ENCODE measurements at regions not wholly inside any gene's neighbourhood (a gene's known extent, or its start where the extent isn't known, plus 50 kb on each side); places are given as distances from the start of the nearest gene placed in this dataset.
"Not testable (repeated sequence)": the region's sequence is repeated elsewhere in the genome, so short reads cannot be mapped to it uniquely, and the experiment has no call there.

- DNase-seq: no peak
Measured at GRCh38 chr21:16425376-16425775, 695.6 kb downstream of the USP25 start.

GRCh38 chr21:16426936-16427335, 697.2 kb downstream of the USP25 start:
- DNase-seq: no peak

- DNase-seq: no peak
Measured at GRCh38 chr21:16427587-16428087, 697.9 kb downstream of the USP25 start.

GRCh38 chr21:16437586-16437985, 707.8 kb downstream of the USP25 start:
- DNase-seq: no peak

- DNase-seq: no peak
Measured at GRCh38 chr21:16438761-16439160, 709.0 kb downstream of the USP25 start.

- no peak for DNase-seq
Measured at GRCh38 chr21:16441789-16442188, 712.0 kb downstream of the USP25 start.

- no peak for DNase-seq
Measured at GRCh38 chr21:16454399-16454798, 724.6 kb downstream of the USP25 start.

- no peak for DNase-seq
Measured at GRCh38 chr21:16455526-16455925, 725.7 kb downstream of the USP25 start.

- no peak for DNase-seq
Measured at GRCh38 chr21:16455978-16456377, 726.2 kb downstream of the USP25 start.

- no peak for DNase-seq
Measured at GRCh38 chr21:16457498-16457897, 727.7 kb downstream of the USP25 start.

- DNase-seq: no peak
Measured at GRCh38 chr21:16460936-16461335, 731.2 kb downstream of the USP25 start.

- not testable (repeated sequence) for DNase-seq
Measured at GRCh38 chr21:16464211-16464889, 734.6 kb downstream of the USP25 start.

- no peak for DNase-seq
Measured at GRCh38 chr21:16468184-16468583, 738.4 kb downstream of the USP25 start.

GRCh38 chr21:16473988-16474387, 744.2 kb downstream of the USP25 start:
- DNase-seq: no peak

GRCh38 chr21:16476056-16476825, 746.5 kb downstream of the USP25 start:
- no peak for DNase-seq

GRCh38 chr21:16488042-16488441, 758.3 kb downstream of the USP25 start:
- no peak for DNase-seq

GRCh38 chr21:16492356-16492755, 762.6 kb downstream of the USP25 start:
- no peak for DNase-seq

GRCh38 chr21:16492892-16493291, 763.1 kb downstream of the USP25 start:
- DNase-seq: no peak

- no peak for DNase-seq
Measured at GRCh38 chr21:16496609-16497008, 766.8 kb downstream of the USP25 start.

- no peak for DNase-seq
Measured at GRCh38 chr21:16500271-16500670, 770.5 kb downstream of the USP25 start.

- no peak for DNase-seq
Measured at GRCh38 chr21:16502273-16502672, 772.5 kb downstream of the USP25 start.

GRCh38 chr21:16502897-16503296, 773.1 kb downstream of the USP25 start:
- no peak for DNase-seq

- no peak for DNase-seq
Measured at GRCh38 chr21:16504281-16504680, 774.5 kb downstream of the USP25 start.

GRCh38 chr21:16504766-16505165, 775.0 kb downstream of the USP25 start:
- DNase-seq: no peak

All from CD4-positive, alpha-beta T cell treated with Interleukin-21 for 1 hour (primary cell).